Spinal cord (tissue), 9 donors: ENCODE measurements at regions not wholly inside any gene's neighbourhood (a gene's known extent, or its start where the extent isn't known, plus 50 kb on each side); places are given as distances from the start of the nearest gene placed in this dataset.

Experiments
- DNase-seq, 6 donors: peaks; one replicate each; pipeline versions ENCODE4 v3.0.0 to v3.0.0-alpha.2; 2013 to 2015; ENCODE audit warnings: low spot score in 6 of 6, low read depth in 4 of 6
- H3K27ac ChIP-seq: one replicate; pipeline ENCODE4 v1.5.1; 2013; ENCODE audit warnings: low read depth, low read length, control low read depth
- H3K27me3 ChIP-seq: one replicate; pipeline ENCODE4 v1.6.1; 2013; ENCODE audit warnings: low read length; ENCODE audit not compliant: control insufficient read depth, insufficient read depth
- H3K36me3 ChIP-seq: one replicate; pipeline ENCODE4 v1.6.1; 2013; ENCODE audit warnings: low read length; ENCODE audit not compliant: control insufficient read depth, insufficient read depth
- H3K4me1 ChIP-seq: one replicate; pipeline ENCODE4 v1.6.1; 2013; ENCODE audit warnings: low read length; ENCODE audit not compliant: control insufficient read depth, insufficient read depth
- H3K4me3 ChIP-seq: one replicate; pipeline ENCODE4 v1.5.1; 2013; ENCODE audit warnings: low read depth, low read length, control low read depth
- H3K9me3 ChIP-seq: one replicate; pipeline ENCODE4 v1.6.1; 2013; ENCODE audit warnings: low read length; ENCODE audit not compliant: control insufficient read depth, insufficient read depth
- WGBS: methylation state at CpG from one replicate; pipeline ENCODE4 v1.1.5; 2013; ENCODE audit warnings: missing lambda C conversion rate; ENCODE audit not compliant: insufficient coverage; 5-methylcytosine and 5-hydroxymethylcytosine counted together
- donor health status: healthy.

GRCh38 chr5:74239261-74239660 is 401.3 kb downstream of the ENC1 start:
- Histone ChIP-seq H3K36me3 (no peaks in the 10 kb centered on the region), H3K27me3 (no peaks in the 10 kb centered on the region), H3K27ac (no peak overlapping the region), H3K4me3 (no peak overlapping the region), H3K9me3 (no peaks in the 10 kb centered on the region), H3K4me1 (no peaks in the 10 kb centered on the region)
- no peak for DNase-seq
- 92% methylated on average over 2 of the region's 2 CpGs for WGBS

GRCh38 chr5:74237571-74238145 is 402.9 kb downstream of the ENC1 start:
- H3K4me1 ChIP-seq = no peaks in the 10 kb centered on the region
- no peak overlapping the region for H3K4me3 ChIP-seq
- H3K27ac ChIP-seq = no peak overlapping the region
- H3K36me3 ChIP-seq = no peaks in the 10 kb centered on the region
- 90% methylated on average over 2 of the region's 3 CpGs for WGBS
- no peak for DNase-seq
- no peaks in the 10 kb centered on the region for H3K27me3 ChIP-seq
- no peaks in the 10 kb centered on the region for H3K9me3 ChIP-seq

- DNase-seq = no peak
- H3K27me3 ChIP-seq = no peaks in the 10 kb centered on the region
- H3K9me3 ChIP-seq = no peaks in the 10 kb centered on the region
- no peak overlapping the region for H3K4me3 ChIP-seq
- H3K27ac ChIP-seq = no peak overlapping the region
- no peaks in the 10 kb centered on the region for H3K36me3 ChIP-seq
- H3K4me1 ChIP-seq = peaks cover 4% of the 10 kb centered on the region
Measured at GRCh38 chr5:74235552-74235951, 405.0 kb downstream of the ENC1 start.

GRCh38 chr5:74233571-74233970 is 407.0 kb downstream of the ENC1 start:
- 83% methylated on average over 1 of the region's 1 CpG for WGBS
- no peak overlapping the region for H3K4me3 ChIP-seq
- H3K9me3 ChIP-seq = no peaks in the 10 kb centered on the region
- no peaks in the 10 kb centered on the region for H3K27me3 ChIP-seq
- DNase-seq = no peak
- no peak overlapping the region for H3K27ac ChIP-seq
- H3K4me1 ChIP-seq = peaks cover 4% of the 10 kb centered on the region
- H3K36me3 ChIP-seq = no peaks in the 10 kb centered on the region

GRCh38 chr5:74233091-74233490 is 407.4 kb downstream of the ENC1 start:
- Histone ChIP-seq H3K9me3 (no peaks in the 10 kb centered on the region), H3K27me3 (no peaks in the 10 kb centered on the region), H3K4me1 (peaks cover 4% of the 10 kb centered on the region), H3K4me3 (no peak overlapping the region), H3K36me3 (no peaks in the 10 kb centered on the region), H3K27ac (no peak overlapping the region)
- no peak for DNase-seq

GRCh38 chr5:74232276-74232675 is 408.3 kb downstream of the ENC1 start:
- H3K36me3 ChIP-seq = no peaks in the 10 kb centered on the region
- no peak overlapping the region for H3K4me3 ChIP-seq
- peaks cover 6% of the 10 kb centered on the region for H3K4me1 ChIP-seq
- H3K27me3 ChIP-seq = no peaks in the 10 kb centered on the region
- H3K9me3 ChIP-seq = no peaks in the 10 kb centered on the region
- DNase-seq = peak in 1 of 6 donors; percentile 15
- H3K27ac ChIP-seq = no peak overlapping the region
- WGBS = 60% methylated on average over 1 of the region's 2 CpGs

- Histone ChIP-seq H3K36me3 (no peaks in the 10 kb centered on the region), H3K4me1 (peaks cover 9% of the 10 kb centered on the region), H3K27me3 (no peaks in the 10 kb centered on the region), H3K4me3 (no peak overlapping the region), H3K9me3 (no peaks in the 10 kb centered on the region), H3K27ac (no peak overlapping the region)
- WGBS = 79% methylated on average over 4 of the region's 5 CpGs
- DNase-seq = no peak
Measured at GRCh38 chr5:74231697-74232096, 408.8 kb downstream of the ENC1 start.

- Histone ChIP-seq H3K27ac (no peak overlapping the region), H3K36me3 (no peaks in the 10 kb centered on the region)
- peak in 5 of 6 donors; percentile 13 to 96 (median 33) for DNase-seq
Measured at GRCh38 chr5:74226716-74227485, 413.6 kb downstream of the ENC1 start.

GRCh38 chr5:74225587-74225986 is 414.9 kb downstream of the ENC1 start:
- Histone ChIP-seq H3K27me3 (no peaks in the 10 kb centered on the region), H3K4me1 (peaks cover 4% of the 10 kb centered on the region), H3K9me3 (no peaks in the 10 kb centered on the region), H3K27ac (no peak overlapping the region), H3K36me3 (no peaks in the 10 kb centered on the region), H3K4me3 (no peak overlapping the region)
- DNase-seq = no peak

More at GRCh38 chr5:74226716-74227485, 413.6 kb downstream of the ENC1 start:
- WGBS = 31% methylated on average over 3 of the region's 4 CpGs
- Histone ChIP-seq H3K4me1 (peaks cover 4% of the 10 kb centered on the region), H3K9me3 (no peaks in the 10 kb centered on the region), H3K27me3 (no peaks in the 10 kb centered on the region), H3K4me3 (no peak overlapping the region)

GRCh38 chr5:74224331-74224730 is 416.2 kb downstream of the ENC1 start:
- H3K4me3 ChIP-seq = no peak overlapping the region
- H3K27me3 ChIP-seq = no peaks in the 10 kb centered on the region
- no peak overlapping the region for H3K27ac ChIP-seq
- H3K9me3 ChIP-seq = no peaks in the 10 kb centered on the region
- no peaks in the 10 kb centered on the region for H3K36me3 ChIP-seq
- DNase-seq = peak in 1 of 6 donors; percentile 79
- peaks cover 4% of the 10 kb centered on the region for H3K4me1 ChIP-seq
